ENCODE measurements at regions not wholly inside any gene's neighbourhood (a gene's known extent, or its start where the extent isn't known, plus 50 kb on each side); places are given as distances from the start of the nearest gene placed in this dataset.

GRCh38 chr1:220409771-220410595 is 118.0 kb upstream of the MARK1 start:
- DNase-seq = peak; percentile 27

GRCh38 chr1:220407191-220407590 is 120.7 kb upstream of the MARK1 start:
- no peak for DNase-seq

GRCh38 chr1:220398238-220398637 is 126.0 kb upstream of the RAB3GAP2 start:
- no peak for DNase-seq

- no peak for DNase-seq
These were observed 119.2 kb upstream of the RAB3GAP2 start for GRCh38 chr1:220391491-220391890.

GRCh38 chr1:220389634-220390033 is 117.4 kb upstream of the RAB3GAP2 start:
- DNase-seq = no peak

- no peak for DNase-seq
These were observed 114.4 kb upstream of the RAB3GAP2 start for GRCh38 chr1:220386494-220387195.

GRCh38 chr1:220385158-220385557 is 112.9 kb upstream of the RAB3GAP2 start:
- no peak for DNase-seq

GRCh38 chr1:220382994-220383393 is 110.7 kb upstream of the RAB3GAP2 start:
- DNase-seq = no peak

GRCh38 chr1:220380885-220381284 is 108.6 kb upstream of the RAB3GAP2 start:
- no peak for DNase-seq

- no peak for DNase-seq
These were observed 106.5 kb upstream of the RAB3GAP2 start for GRCh38 chr1:220378571-220379302.

- no peak for DNase-seq
These were observed 103.5 kb upstream of the RAB3GAP2 start for GRCh38 chr1:220375715-220376114.

- DNase-seq = no peak
These were observed 102.2 kb upstream of the RAB3GAP2 start for GRCh38 chr1:220374449-220374848.

GRCh38 chr1:220372451-220372850 is 100.2 kb upstream of the RAB3GAP2 start:
- no peak for DNase-seq

GRCh38 chr1:220371324-220371723 is 99.1 kb upstream of the RAB3GAP2 start:
- DNase-seq = no peak

- peak; percentile 60 for DNase-seq
These were observed 97.9 kb upstream of the RAB3GAP2 start for GRCh38 chr1:220370041-220370700.

- no peak for DNase-seq
These were observed 97.3 kb upstream of the RAB3GAP2 start for GRCh38 chr1:220369511-220369910.

- peak; percentile 36 for DNase-seq
These were observed 96.4 kb upstream of the RAB3GAP2 start for GRCh38 chr1:220368352-220369265.

GRCh38 chr1:220367833-220368232 is 95.6 kb upstream of the RAB3GAP2 start:
- DNase-seq = no peak

GRCh38 chr1:220366269-220366668 is 94.0 kb upstream of the RAB3GAP2 start:
- DNase-seq = no peak

- DNase-seq = no peak
These were observed 91.1 kb upstream of the RAB3GAP2 start for GRCh38 chr1:220363196-220363837.
